GM18520 (cell line): ENCODE measurements at regions not wholly inside any gene's neighbourhood (a gene's known extent, or its start where the extent isn't known, plus 50 kb on each side); places are given as distances from the start of the nearest gene placed in this dataset.

Source experiments
- ATAC-seq: cut with Tn5 transposase; IDR thresholded peaks from one replicate; pipeline ENCODE4 v1.9.1; 2021; ENCODE audit not compliant: unreplicated experiment

- no peak for ATAC-seq
These were observed 52.5 kb upstream of the NEDD4L start for GRCh38 chr18:57991552-57991951.

GRCh38 chr18:57989536-57989935 is 54.5 kb upstream of the NEDD4L start:
- ATAC-seq, result no peak

GRCh38 chr18:57984490-57985115 is 59.4 kb upstream of the NEDD4L start:
- ATAC-seq, result no peak

- no peak for ATAC-seq
These were observed 60.1 kb upstream of the NEDD4L start for GRCh38 chr18:57983965-57984364.

- ATAC-seq, result no peak
These were observed 60.6 kb upstream of the NEDD4L start for GRCh38 chr18:57983472-57983871.

GRCh38 chr18:57982372-57983021 is 61.5 kb upstream of the NEDD4L start:
- ATAC-seq, result no peak

GRCh38 chr18:57981308-57982028 is 62.6 kb upstream of the NEDD4L start:
- no peak for ATAC-seq

GRCh38 chr18:57980573-57981307 is 63.3 kb upstream of the NEDD4L start:
- no peak for ATAC-seq

- no peak for ATAC-seq
These were observed 67.7 kb upstream of the NEDD4L start for GRCh38 chr18:57976230-57976773.

- ATAC-seq, result no peak
These were observed 68.2 kb upstream of the NEDD4L start for GRCh38 chr18:57975805-57976204.

- ATAC-seq, result no peak
These were observed 69.3 kb upstream of the NEDD4L start for GRCh38 chr18:57974585-57975265.

GRCh38 chr18:57973889-57974288 is 70.1 kb upstream of the NEDD4L start:
- no peak for ATAC-seq

GRCh38 chr18:57970356-57971095 is 73.5 kb upstream of the NEDD4L start:
- ATAC-seq, result no peak

- no peak for ATAC-seq
These were observed 74.2 kb upstream of the NEDD4L start for GRCh38 chr18:57969824-57970223.

- ATAC-seq, result no peak
These were observed 78.8 kb upstream of the NEDD4L start for GRCh38 chr18:57965246-57965645.

- no peak for ATAC-seq
These were observed 82.0 kb upstream of the NEDD4L start for GRCh38 chr18:57961876-57962505.

- ATAC-seq, result no peak
These were observed 82.6 kb upstream of the NEDD4L start for GRCh38 chr18:57961411-57961810.

- peak; percentile 46 for ATAC-seq
These were observed 84.7 kb upstream of the NEDD4L start for GRCh38 chr18:57959278-57959677.

GRCh38 chr18:57957210-57957609 is 86.8 kb upstream of the NEDD4L start:
- ATAC-seq, result no peak

GRCh38 chr18:57956491-57956890 is 87.5 kb upstream of the NEDD4L start:
- no peak for ATAC-seq
